ENCODE measurements at regions not wholly inside any gene's neighbourhood (a gene's known extent, or its start where the extent isn't known, plus 50 kb on each side); places are given as distances from the start of the nearest gene placed in this dataset.
A peak's percentile ranks its signal among the peaks of the same experiment; 100 is the strongest.
"Not testable (repeated sequence)": the region's sequence is repeated elsewhere in the genome, so short reads cannot be mapped to it uniquely, and the experiment has no call there.

- no peak for DNase-seq
Measured at GRCh38 chr20:25985597-25985996, 288.9 kb upstream of the ZNF337 start.

GRCh38 chr20:25984933-25985332 is 288.3 kb upstream of the ZNF337 start:
- no peak for DNase-seq

GRCh38 chr20:25982701-25983100 is 286.0 kb upstream of the ZNF337 start:
- DNase-seq, result not testable (repeated sequence)

GRCh38 chr20:25978450-25979190 is 282.0 kb upstream of the ZNF337 start:
- DNase-seq, result not testable (repeated sequence)

GRCh38 chr20:25975816-25976215 is 279.2 kb upstream of the ZNF337 start:
- DNase-seq, result not testable (repeated sequence)

- DNase-seq, result not testable (repeated sequence)
Measured at GRCh38 chr20:25965203-25965602, 268.6 kb upstream of the ZNF337 start.

GRCh38 chr20:25953876-25954275 is 257.2 kb upstream of the ZNF337 start:
- not testable (repeated sequence) for DNase-seq

GRCh38 chr20:25935230-25935629 is 238.6 kb upstream of the ZNF337 start:
- not testable (repeated sequence) for DNase-seq

- DNase-seq, result not testable (repeated sequence)
Measured at GRCh38 chr20:25932806-25933205, 236.2 kb upstream of the ZNF337 start.

- DNase-seq, result not testable (repeated sequence)
Measured at GRCh38 chr20:25932170-25932569, 235.5 kb upstream of the ZNF337 start.

- DNase-seq, result not testable (repeated sequence)
Measured at GRCh38 chr20:25902321-25902720, 205.7 kb upstream of the ZNF337 start.

GRCh38 chr20:25898663-25899062 is 202.0 kb upstream of the ZNF337 start:
- not testable (repeated sequence) for DNase-seq

GRCh38 chr20:25879096-25879495 is 182.4 kb upstream of the ZNF337 start:
- not testable (repeated sequence) for DNase-seq

- not testable (repeated sequence) for DNase-seq
Measured at GRCh38 chr20:25868650-25868979, 172.0 kb upstream of the ZNF337 start.

GRCh38 chr20:25867776-25868649 is 171.4 kb upstream of the ZNF337 start:
- DNase-seq, result no peak

- not testable (repeated sequence) for DNase-seq
Measured at GRCh38 chr20:25867015-25867775, 170.5 kb upstream of the ZNF337 start.

- DNase-seq, result peak; percentile 43
Measured at GRCh38 chr20:25865715-25866656, 169.3 kb upstream of the ZNF337 start.

GRCh38 chr20:25864963-25865714 is 168.5 kb upstream of the ZNF337 start:
- not testable (repeated sequence) for DNase-seq

GRCh38 chr20:25864326-25864962 is 167.8 kb upstream of the ZNF337 start:
- no peak for DNase-seq

GRCh38 chr20:25863536-25864325 is 167.1 kb upstream of the ZNF337 start:
- no peak for DNase-seq
